Activated naive CD4-positive, alpha-beta T cell (primary cell): ENCODE measurements at regions not wholly inside any gene's neighbourhood (a gene's known extent, or its start where the extent isn't known, plus 50 kb on each side); places are given as distances from the start of the nearest gene placed in this dataset.
"Not testable (repeated sequence)": the region's sequence is repeated elsewhere in the genome, so short reads cannot be mapped to it uniquely, and the experiment has no call there.

Experiments
- DNase-seq, 4 experiments: peaks; one replicate each; lab custom pipeline; 2025; lab: John Stamatoyannopoulos, UW

DNA sequence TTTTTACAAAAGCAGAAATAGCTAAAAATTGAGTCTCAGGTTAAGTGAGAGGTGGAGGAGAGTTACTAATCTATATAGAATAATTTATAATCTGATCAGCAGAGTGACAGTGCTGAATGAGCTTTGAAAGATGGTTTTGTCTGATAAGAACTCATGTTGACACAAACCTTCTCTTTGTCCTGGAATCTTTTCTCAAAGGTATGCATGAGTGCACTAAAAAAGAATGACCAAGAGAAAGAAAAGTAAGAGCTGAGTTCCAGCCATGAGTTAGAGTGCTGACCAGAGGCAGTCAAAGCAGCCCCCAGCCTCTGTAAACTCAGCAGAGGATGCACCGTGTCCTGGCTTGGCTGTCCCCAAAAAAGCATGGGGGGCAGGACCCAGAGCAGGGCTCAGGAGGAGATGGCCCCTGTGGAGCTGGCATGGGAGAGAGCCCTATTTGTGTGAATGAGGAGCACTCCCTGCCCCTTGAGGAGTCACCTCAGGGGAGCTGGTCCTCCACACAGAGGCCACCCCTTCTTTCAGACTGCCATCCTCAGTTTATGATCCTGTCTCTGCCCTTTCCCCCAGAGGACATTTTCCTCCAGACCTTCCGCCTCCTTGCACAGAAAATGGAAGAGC is 129.8 kb downstream of the SEC23A start:
- DNase-seq: no peak

- no peak for DNase-seq
These were observed 130.5 kb downstream of the SEC23A start for GRCh38 chr14:38972511-38972910.

GRCh38 chr14:38971258-38971921 is 131.6 kb downstream of the SEC23A start:
- no peak for DNase-seq

- DNase-seq: no peak
These were observed 138.4 kb downstream of the SEC23A start for GRCh38 chr14:38964630-38965029.

- no peak for DNase-seq
These were observed 142.0 kb downstream of the SEC23A start for GRCh38 chr14:38960946-38961531.

GRCh38 chr14:38959021-38959420 is 144.0 kb downstream of the SEC23A start:
- DNase-seq: no peak

DNA sequence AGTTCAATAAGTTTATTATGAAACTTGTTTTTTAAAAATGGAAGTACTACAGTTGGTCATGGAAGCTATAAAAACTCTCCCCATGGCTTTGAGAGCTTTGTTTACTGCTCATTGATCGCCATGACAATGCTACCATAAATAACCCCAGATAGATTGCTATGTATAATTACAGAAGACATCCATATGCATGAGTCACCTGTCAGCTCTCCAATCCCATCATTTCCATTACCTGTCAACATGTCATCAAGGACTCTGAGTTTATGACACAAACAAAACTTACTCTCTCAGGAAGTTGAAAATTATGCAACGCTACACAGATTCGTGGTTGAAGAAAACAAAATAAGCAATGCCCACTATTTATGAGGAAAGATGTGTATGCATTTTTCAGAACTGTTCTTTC is 144.4 kb downstream of the SEC23A start:
- no peak for DNase-seq

DNA sequence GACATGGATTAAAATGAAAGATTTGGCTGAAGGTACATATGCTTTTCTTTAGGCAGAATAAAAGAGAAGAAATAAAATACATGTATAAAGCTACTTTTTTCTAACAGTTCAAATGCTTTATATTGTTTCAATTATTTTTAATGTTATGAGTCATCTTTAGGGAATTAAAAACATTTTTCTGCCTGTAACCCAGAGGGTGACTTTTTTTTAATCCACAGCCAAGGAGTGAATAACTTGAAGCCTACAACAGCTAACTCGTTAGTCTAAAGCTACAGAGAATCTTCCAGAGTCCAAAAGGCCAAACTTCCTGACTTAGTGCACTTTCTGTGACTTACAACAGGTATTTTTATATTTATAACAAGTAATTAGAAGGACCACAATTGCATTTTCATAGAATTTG is 151.6 kb downstream of the SEC23A start:
- no peak for DNase-seq

- no peak for DNase-seq
These were observed 152.4 kb downstream of the SEC23A start for GRCh38 chr14:38950676-38951075.

DNA sequence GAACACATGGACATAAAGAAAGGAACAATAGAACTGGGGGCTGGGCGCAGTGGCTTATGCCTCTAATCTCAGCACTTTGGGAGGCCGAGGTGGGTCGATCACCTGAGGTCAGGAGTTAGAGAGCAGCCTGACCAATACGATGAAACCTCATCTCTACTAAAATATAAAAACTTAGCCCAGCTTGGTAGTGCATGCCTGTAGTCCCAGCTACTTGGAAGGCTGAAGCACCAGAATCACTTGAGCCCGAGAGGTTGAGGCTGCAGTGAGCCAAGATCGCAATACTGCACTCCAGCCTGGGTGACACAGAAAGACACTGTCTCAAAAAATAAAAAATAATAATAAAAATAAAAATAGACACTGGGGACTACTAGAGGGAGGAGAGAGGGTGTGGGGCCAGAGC is 154.5 kb downstream of the SEC23A start:
- no peak for DNase-seq

DNA sequence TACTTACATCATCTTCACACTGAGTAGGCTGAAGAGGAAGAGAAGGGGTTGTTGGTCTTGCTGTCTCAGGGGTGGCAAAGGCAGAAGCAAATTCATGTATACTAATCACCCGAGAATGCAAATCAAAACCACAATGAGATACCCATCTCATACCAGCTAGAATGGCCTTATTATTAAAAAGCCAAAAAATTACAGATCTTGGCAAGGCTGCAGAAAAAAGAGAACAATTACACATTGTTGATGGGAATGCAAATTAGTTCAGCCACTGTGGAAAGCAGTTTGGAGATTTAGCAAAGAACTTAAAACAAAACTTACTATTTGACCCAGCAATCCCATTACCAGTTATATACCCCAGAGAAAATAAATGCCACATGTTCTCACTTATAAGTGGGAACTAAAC is 154.9 kb downstream of the SEC23A start:
- no peak for DNase-seq

DNA sequence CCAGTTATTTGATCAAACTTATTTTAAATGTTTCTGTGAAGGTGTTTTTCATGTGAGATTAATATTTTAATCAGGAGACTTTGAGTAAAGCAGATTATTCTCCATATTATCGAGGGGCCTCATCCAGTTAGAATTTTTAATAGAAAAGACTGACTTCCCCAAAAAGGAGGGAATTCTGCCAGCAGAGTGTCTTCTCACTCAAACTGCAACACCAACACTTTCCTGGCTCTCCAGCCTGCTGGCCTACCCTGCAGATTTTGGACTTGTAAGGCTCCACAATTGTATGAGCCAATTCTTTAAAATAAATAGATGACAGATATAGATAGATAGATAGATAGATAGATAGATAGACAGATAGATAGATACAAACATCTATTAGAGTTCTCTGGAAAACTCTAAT is 155.7 kb downstream of the SEC23A start:
- DNase-seq: no peak

DNA sequence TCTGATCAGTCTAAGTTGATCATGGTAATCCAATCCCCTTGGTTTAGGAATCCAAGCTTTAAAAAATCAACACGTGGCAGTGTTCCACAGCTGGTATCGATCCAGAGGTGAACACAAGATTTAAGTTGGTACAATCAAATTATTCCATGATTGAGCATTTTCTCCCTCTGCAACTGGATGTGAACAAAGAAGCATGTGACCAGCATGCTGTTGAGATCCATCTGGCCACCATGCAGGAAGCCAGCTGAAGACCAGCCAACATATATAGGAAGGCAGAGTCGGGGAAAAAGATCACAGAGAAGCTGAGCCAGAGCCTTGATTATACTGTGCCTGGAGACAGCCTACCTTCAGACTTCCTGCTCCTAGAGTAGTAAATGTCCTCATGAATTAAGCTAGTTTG is 158.3 kb downstream of the SEC23A start:
- DNase-seq: no peak

- no peak for DNase-seq
These were observed 161.5 kb downstream of the SEC23A start for GRCh38 chr14:38941488-38941887.

DNA sequence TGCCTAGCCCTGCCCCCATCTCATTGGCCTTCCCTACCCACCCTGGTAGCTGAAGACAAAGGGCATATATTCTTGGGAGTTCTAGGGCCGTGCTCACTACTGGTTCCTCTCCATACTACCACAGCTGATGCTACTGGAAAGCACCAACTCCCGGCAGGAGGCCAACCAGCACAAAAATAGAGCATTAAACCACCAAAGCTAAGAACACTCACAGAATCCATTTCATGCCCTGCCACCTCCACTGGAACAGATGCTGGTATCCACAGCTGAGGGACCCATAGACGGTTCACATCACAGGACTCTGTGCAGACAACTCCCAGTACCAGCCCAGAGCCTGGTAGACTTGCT is 170.4 kb downstream of the SEC23A start:
- DNase-seq: not testable (repeated sequence)

GRCh38 chr14:38931969-38932652 is 170.9 kb downstream of the SEC23A start:
- DNase-seq: no peak

GRCh38 chr14:38930898-38931297 is 172.1 kb downstream of the SEC23A start:
- no peak for DNase-seq

DNA sequence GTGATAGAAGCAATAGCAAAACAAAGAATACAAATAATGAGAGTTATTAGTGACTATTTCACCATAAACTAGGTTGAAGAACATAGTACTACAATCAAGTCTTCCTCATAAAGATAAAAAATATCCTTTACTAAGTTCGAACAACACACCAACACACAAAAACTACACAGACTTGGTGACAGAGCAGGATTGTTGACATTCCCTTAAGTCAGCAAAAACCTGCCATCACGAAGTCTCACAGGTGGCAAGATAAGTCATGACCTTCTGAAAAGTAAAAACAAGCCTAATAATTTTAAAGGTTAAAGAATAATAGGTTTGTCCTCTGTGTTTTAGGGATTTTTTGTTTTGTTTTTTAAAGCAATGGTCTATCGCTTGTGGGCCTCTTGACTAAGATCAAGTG is 173.0 kb downstream of the SEC23A start:
- DNase-seq: no peak

GRCh38 chr14:38929416-38929815 is 173.6 kb downstream of the SEC23A start:
- no peak for DNase-seq

DNA sequence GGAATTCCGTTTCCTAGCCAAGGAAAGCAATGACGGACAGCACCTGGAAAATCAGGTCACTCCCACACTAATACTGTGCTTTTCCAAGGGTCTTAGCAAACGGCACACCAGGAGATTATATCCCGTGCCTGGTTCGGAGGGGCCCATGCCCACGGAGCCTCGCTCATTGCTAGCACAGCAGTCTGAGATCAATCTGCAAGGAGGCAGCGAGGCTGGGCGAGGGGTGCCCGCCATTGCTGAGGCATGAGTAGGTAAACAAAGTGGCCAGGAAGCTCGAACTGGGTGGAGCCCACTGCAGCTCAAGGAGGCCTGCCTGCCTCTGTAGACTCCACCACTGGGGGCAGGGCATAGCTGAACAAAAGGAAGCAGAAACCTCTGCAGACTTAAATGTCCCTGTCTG is 181.1 kb downstream of the SEC23A start:
- not testable (repeated sequence) for DNase-seq

DNA sequence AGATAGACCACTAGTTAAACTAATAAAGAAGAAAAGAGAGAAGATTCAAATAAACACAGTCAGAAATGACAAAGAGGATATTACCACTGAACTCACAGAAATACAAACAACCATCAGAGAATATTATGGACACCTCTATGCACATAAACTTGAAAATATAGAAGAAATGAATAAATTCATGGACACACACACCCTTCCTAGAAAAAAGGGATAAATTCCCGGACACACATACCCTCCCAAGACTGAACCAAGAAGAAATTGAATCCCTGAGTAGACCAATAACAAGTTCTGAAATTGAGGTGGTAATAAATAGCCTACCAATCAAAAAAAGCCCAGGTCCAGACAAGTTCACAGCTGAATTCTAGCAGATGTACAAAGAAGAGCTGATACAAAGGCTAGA is 187.9 kb downstream of the SEC23A start:
- DNase-seq: no peak

GRCh38 chr14:38910092-38910491 is 192.9 kb downstream of the SEC23A start:
- no peak for DNase-seq

- DNase-seq: no peak
These were observed 198.1 kb downstream of the SEC23A start for GRCh38 chr14:38904959-38905358.
